ENCODE measurements at regions not wholly inside any gene's neighbourhood (a gene's known extent, or its start where the extent isn't known, plus 50 kb on each side); places are given as distances from the start of the nearest gene placed in this dataset.

GRCh38 chr14:101483829-101484228 lies 77.5 kb upstream of the DIO3 start:
- Histone ChIP-seq H3K4me1 (ENCODE audit: control insufficient read depth in 1 of 2, insufficient read depth in 2 of 2, low read length in 2 of 2) (no peaks in the 10 kb centered on the region), H3K9me3 (ENCODE audit: control insufficient read depth in 1 of 2, insufficient read depth in 1 of 2, low read depth in 1 of 2, low read length in 2 of 2) (peaks cover 4 to 5% of the 10 kb centered on the region in 2 experiments; a peak in 1 of 4 replicates), H3K79me2 (ENCODE audit: insufficient read depth, low read length) (no peaks in the 10 kb centered on the region), H3K4me2 (ENCODE audit: low read length) (no peak overlapping the region), H3K9ac (ENCODE audit: low read length) (no peak overlapping the region), H2AFZ (ENCODE audit: low read depth, low read length, poor library complexity, severe bottlenecking) (no peak overlapping the region), H3K36me3 (ENCODE audit: control insufficient read depth in 1 of 2, insufficient read depth in 2 of 2, low read length in 2 of 2) (no peaks in the 10 kb centered on the region), H4K20me1 (ENCODE audit: insufficient read depth) (no peaks in the 10 kb centered on the region), H3K9me2 (ENCODE audit: insufficient read depth) (no peaks in the 10 kb centered on the region), H3K27ac (ENCODE audit: low read depth, low read length) (no peak overlapping the region), H3K4me3 (replicated peaks in 1 of 2; ENCODE audit: low read depth in 1 of 2, low read length in 2 of 2) (no peak overlapping the region), H3K27me3 (ENCODE audit: insufficient read depth, low read length) (no peaks in the 10 kb centered on the region)
- TF ChIP-seq CEBPB (IDR thresholded peaks at IDR 0.05; ENCODE audit: low read depth) (no peak), ZFX (IDR thresholded peaks at IDR 0.05) (no peak), SP1 (IDR thresholded peaks at IDR 0.05; ENCODE audit: low read depth) (no peak), ZNF274 (IDR thresholded peaks at IDR 0.05; ENCODE audit: low read depth, low read length) (no peak), ZBTB33 (IDR thresholded peaks at IDR 0.05; ENCODE audit: extremely low read depth, insufficient replicate concordance, low read length) (no peak), CTCF (IDR thresholded peaks at IDR 0.05 in 2 of 3, conservative IDR thresholded peaks at IDR 0.05 in 1 of 3; ENCODE audit: borderline replicate concordance in 1 of 3, insufficient read depth in 1 of 3, low read depth in 2 of 3, low read length in 2 of 3) (no peak), EZH2phosphoT487 (IDR thresholded peaks at IDR 0.05; ENCODE audit: borderline replicate concordance) (no peak), RAD21 (IDR thresholded peaks at IDR 0.05; ENCODE audit: low read depth) (no peak), FOSL1 (IDR thresholded peaks at IDR 0.05; ENCODE audit: low read depth) (no peak)
- ChIA-PET CTCF (no interaction called here), RAD21 (ENCODE audit: low non-redundant PET in 1 of 2, low total read pairs in 2 of 2, uncharacterized antibody in 2 of 2, unreplicated experiment in 2 of 2) (no interaction called here), POLR2A (no interaction called here)
- intact Hi-C loops (cut with micrococcal nuclease), result no loop called here
- no TSS peak for BruUV-seq (replicated peaks)
- DNase-seq (ENCODE audit: low read depth, low spot score), result no peak
- no peak for ATAC-seq
